Hepatic stellate cell (primary cell): ENCODE measurements at regions not wholly inside any gene's neighbourhood (a gene's known extent, or its start where the extent isn't known, plus 50 kb on each side); places are given as distances from the start of the nearest gene placed in this dataset.

Experiments
- DNase-seq: peaks from one replicate; pipeline ENCODE4 v3.0.0; 2011; ENCODE audit warnings: low spot score

GRCh38 chr4:147361726-147362125 is 119.2 kb upstream of the EDNRA start:
- DNase-seq, result peak; percentile 37

- DNase-seq, result peak; percentile 26
Measured at GRCh38 chr4:147362938-147363337, 118.0 kb upstream of the EDNRA start.

- DNase-seq, result no peak
Measured at GRCh38 chr4:147363514-147363913, 117.4 kb upstream of the EDNRA start.

- no peak for DNase-seq
Measured at GRCh38 chr4:147365396-147365795, 115.5 kb upstream of the EDNRA start.

- no peak for DNase-seq
Measured at GRCh38 chr4:147366164-147366563, 114.7 kb upstream of the EDNRA start.

GRCh38 chr4:147367891-147368290 is 113.0 kb upstream of the EDNRA start:
- no peak for DNase-seq

GRCh38 chr4:147368948-147369347 is 111.9 kb upstream of the EDNRA start:
- no peak for DNase-seq

- DNase-seq, result no peak
Measured at GRCh38 chr4:147370473-147370872, 110.4 kb upstream of the EDNRA start.

- DNase-seq, result no peak
Measured at GRCh38 chr4:147370881-147371280, 110.0 kb upstream of the EDNRA start.

GRCh38 chr4:147371661-147372060 is 109.2 kb upstream of the EDNRA start:
- no peak for DNase-seq

GRCh38 chr4:147378780-147379179 is 102.1 kb upstream of the EDNRA start:
- DNase-seq, result no peak

- no peak for DNase-seq
Measured at GRCh38 chr4:147381749-147382148, 99.1 kb upstream of the EDNRA start.

GRCh38 chr4:147388018-147388417 is 92.9 kb upstream of the EDNRA start:
- no peak for DNase-seq

GRCh38 chr4:147396105-147396504 is 84.8 kb upstream of the EDNRA start:
- no peak for DNase-seq

- DNase-seq, result no peak
Measured at GRCh38 chr4:147398556-147398955, 82.3 kb upstream of the EDNRA start.

- DNase-seq, result no peak
Measured at GRCh38 chr4:147400721-147401120, 80.2 kb upstream of the EDNRA start.

GRCh38 chr4:147401221-147401620 is 79.7 kb upstream of the EDNRA start:
- DNase-seq, result no peak

- no peak for DNase-seq
Measured at GRCh38 chr4:147407261-147408045, 73.4 kb upstream of the EDNRA start.

- no peak for DNase-seq
Measured at GRCh38 chr4:147408189-147408588, 72.7 kb upstream of the EDNRA start.

GRCh38 chr4:147409350-147409749 is 71.5 kb upstream of the EDNRA start:
- DNase-seq, result no peak

GRCh38 chr4:147418226-147418625 is 62.7 kb upstream of the EDNRA start:
- DNase-seq, result no peak

- no peak for DNase-seq
Measured at GRCh38 chr4:147421456-147421855, 59.4 kb upstream of the EDNRA start.

GRCh38 chr4:147423229-147423628 is 57.7 kb upstream of the EDNRA start:
- no peak for DNase-seq

GRCh38 chr4:147425019-147425418 is 55.9 kb upstream of the EDNRA start:
- DNase-seq, result no peak
